A673 (cell line): ENCODE measurements at regions not wholly inside any gene's neighbourhood (a gene's known extent, or its start where the extent isn't known, plus 50 kb on each side); places are given as distances from the start of the nearest gene placed in this dataset.

Source experiments
- BruUV-seq: library from RNA; stranded (reverse); fragments of 400-500 nt; replicated peaks from 2 replicates; lab custom pipeline; 2021; lab: Mats Ljungman, UMichigan
- CTCF ChIA-PET: fragments of 300-600 bp; sonication (Branson Sonifier 250); formaldehyde crosslinking; loops from one replicate; lab custom pipeline; 2022; ENCODE audit warnings: antibody characterized with exemption; lab: Charles Lee
- POLR2A ChIA-PET: fragments of 300-600 bp; sonication (Branson Sonifier 250); formaldehyde crosslinking; loops from one replicate; lab custom pipeline; 2022; ENCODE audit warnings: antibody characterized with exemption; ENCODE audit not compliant: low non-redundant PET; lab: Charles Lee
- DNase-seq: peaks from one replicate; pipeline ENCODE4 v3.0.0-alpha.2; 2015; ENCODE audit warnings: low spot score
- H3K27ac ChIP-seq: fragments of 200-600 bp; sonication (generic); 2 replicates; pipeline ENCODE4 v1.5.1; 2016; ENCODE audit warnings: mixed run types, low read depth, mild to moderate bottlenecking, mixed read lengths, antibody characterized with exemption, low read length; ENCODE audit not compliant: poor library complexity, severe bottlenecking
- H3K27me3 ChIP-seq: fragments of 200-600 bp; sonication (generic); replicated peaks from 2 replicates; pipeline ENCODE4 v1.6.1; 2017; ENCODE audit warnings: mixed run types, low read depth, mild to moderate bottlenecking, mixed read lengths, antibody characterized with exemption, low read length; ENCODE audit not compliant: insufficient read depth, poor library complexity
- H3K36me3 ChIP-seq: fragments of 200-600 bp; sonication (generic); 2 replicates; pipeline ENCODE4 v1.6.1; 2016; ENCODE audit warnings: mixed run types, mild to moderate bottlenecking, mixed read lengths, antibody characterized with exemption, low read length; ENCODE audit not compliant: insufficient read depth, poor library complexity, severe bottlenecking
- H3K4me1 ChIP-seq: fragments of 200-600 bp; sonication (generic); 2 replicates; pipeline ENCODE4 v1.6.1; 2017; ENCODE audit warnings: mixed run types, mild to moderate bottlenecking, mixed read lengths, antibody characterized with exemption, low read length; ENCODE audit not compliant: insufficient read depth, poor library complexity, severe bottlenecking
- H3K4me3 ChIP-seq: fragments of 200-600 bp; sonication (generic); 2 replicates; pipeline ENCODE4 v1.5.1; 2016; ENCODE audit warnings: low read depth, mixed run types, mild to moderate bottlenecking, mixed read lengths, low read length; ENCODE audit not compliant: poor library complexity, severe bottlenecking
- H3K9me3 ChIP-seq: fragments of 200-600 bp; sonication (generic); 2 replicates; pipeline ENCODE4 v1.6.1; 2016; ENCODE audit warnings: mixed run types, low read depth, mild to moderate bottlenecking, mixed read lengths, antibody characterized with exemption, low read length; ENCODE audit not compliant: poor library complexity, severe bottlenecking
- CTCF ChIP-seq: fragments of 300-800, 200-600 bp; sonication (generic); conservative IDR thresholded peaks from 2 replicates; pipeline ENCODE4 v1.5.1; 2017; ENCODE audit warnings: low read depth, mild to moderate bottlenecking, antibody characterized with exemption, low read length, moderate library complexity, mixed read lengths
- EZH2 ChIP-seq: fragments of 200-600 bp; sonication (generic); IDR thresholded peaks from 2 replicates; pipeline ENCODE4 v1.6.1; 2017; ENCODE audit warnings: borderline replicate concordance, low read depth, mild to moderate bottlenecking, mixed read lengths, antibody characterized with exemption, low read length; ENCODE audit not compliant: poor library complexity, severe bottlenecking
- intact Hi-C: fragments of 100-400 bp; cut with micrococcal nuclease; formaldehyde crosslinking; loops from one replicate; pipeline ENCODE4 v1.10.0; 2022; ENCODE audit not compliant: unreplicated experiment

GRCh38 chr3:76024640-76025039 is 239.3 kb upstream of the ZNF717 start:
- intact Hi-C loops: loop anchor here (5.0 kb wide), 1 partner anchor 83 kb away; no protein-coding TSS in a partner anchor
- Histone ChIP-seq H3K27me3 (no peaks in the 10 kb centered on the region), H3K9me3 (no peaks in the 10 kb centered on the region), H3K36me3 (no peaks in the 10 kb centered on the region), H3K27ac (no peak overlapping the region), H3K4me1 (no peaks in the 10 kb centered on the region), H3K4me3 (no peak overlapping the region)
- peak; percentile 10 for DNase-seq
- no TSS peak for BruUV-seq
- ChIA-PET POLR2A (no interaction called here), CTCF (no interaction called here)
- TF ChIP-seq CTCF: peak; percentile 48
- TF ChIP-seq EZH2: no peak

DNA sequence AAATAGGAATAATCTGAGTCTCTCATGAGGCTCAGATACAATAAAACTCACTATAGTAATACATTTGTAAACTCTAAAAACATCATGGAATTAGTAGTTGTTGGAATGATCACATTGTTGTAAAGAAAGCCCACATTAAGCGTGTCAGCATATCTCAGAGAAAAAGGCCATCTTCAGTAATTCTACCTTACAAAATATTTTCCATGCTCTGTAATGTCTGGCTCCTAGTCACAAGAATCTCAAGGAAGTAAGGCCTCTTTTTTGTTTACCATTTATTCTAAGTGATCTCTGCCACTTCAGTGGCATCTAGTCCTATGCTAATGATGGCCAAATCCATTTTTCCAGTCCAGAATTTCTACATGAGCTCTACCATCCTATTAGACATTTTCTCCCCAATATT is 240.2 kb upstream of the ZNF717 start:
- no peaks in the 10 kb centered on the region for H3K4me1 ChIP-seq
- H3K4me3 ChIP-seq: no peak overlapping the region
- BruUV-seq: no TSS peak
- intact Hi-C loops: no loop called here
- DNase-seq: no peak
- TF ChIP-seq CTCF (no peak), EZH2 (no peak)
- no peaks in the 10 kb centered on the region for H3K9me3 ChIP-seq
- no peaks in the 10 kb centered on the region for H3K36me3 ChIP-seq
- ChIA-PET POLR2A (no interaction called here), CTCF (no interaction called here)
- no peaks in the 10 kb centered on the region for H3K27me3 ChIP-seq
- H3K27ac ChIP-seq: no peak overlapping the region

DNA sequence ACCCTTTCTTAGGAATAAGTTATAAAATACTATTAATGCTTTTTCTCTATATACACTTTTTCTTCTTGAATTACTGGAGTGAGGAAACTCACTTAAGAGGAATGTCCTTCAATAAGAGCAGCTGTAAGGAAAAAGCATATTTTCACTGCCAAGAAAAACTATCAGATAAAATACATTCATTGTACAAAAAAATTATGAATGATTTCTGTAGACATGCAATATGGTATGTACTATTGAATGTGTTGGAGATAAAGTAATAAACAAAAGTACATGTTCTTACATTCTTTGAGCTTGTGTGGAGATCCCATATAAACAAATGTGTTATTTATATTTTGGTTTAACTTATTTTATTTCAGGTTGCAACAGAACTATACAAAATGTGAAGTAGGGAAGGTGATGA is 241.0 kb upstream of the ZNF717 start:
- no peaks in the 10 kb centered on the region for H3K4me1 ChIP-seq
- no peak for TF ChIP-seq EZH2
- TF ChIP-seq CTCF: no peak
- H3K27ac ChIP-seq: no peak overlapping the region
- CTCF ChIA-PET: no interaction called here
- intact Hi-C loops: no loop called here
- no peaks in the 10 kb centered on the region for H3K9me3 ChIP-seq
- no TSS peak for BruUV-seq
- DNase-seq: no peak
- H3K27me3 ChIP-seq: no peaks in the 10 kb centered on the region
- no peak overlapping the region for H3K4me3 ChIP-seq
- POLR2A ChIA-PET: no interaction called here
- H3K36me3 ChIP-seq: no peaks in the 10 kb centered on the region
